K562 (cell line): ENCODE measurements at regions not wholly inside any gene's neighbourhood (a gene's known extent, or its start where the extent isn't known, plus 50 kb on each side); places are given as distances from the start of the nearest gene placed in this dataset.

Experiments
- ATAC-seq: fragments of 200-7000 bp; cut with Tn5 transposase; 3 replicates; pipeline ENCODE4 v1.9.1; 2020; ENCODE audit warnings: moderate library complexity
- BruUV-seq: library from RNA; stranded (reverse); fragments of 400-500 nt; replicated peaks from 2 replicates; lab custom pipeline; 2021; lab: Mats Ljungman, UMichigan
- CTCF ChIA-PET: fragments of 300-600 bp; formaldehyde crosslinking; extraction: SDS; loops from one replicate; lab custom pipeline; 2021; ENCODE audit warnings: low intra/inter-chr PET ratio; lab: Yijun Ruan, JAX
- POLR2A ChIA-PET: fragments of 300-600, 350-650 bp; sonication (Branson Sonifier 250); formaldehyde crosslinking; extraction: SDS; loops from one replicate; lab custom pipeline; 2021; ENCODE audit warnings: antibody characterized with exemption, inconsistent platforms; lab: Yijun Ruan, JAX
- DNase-seq, 4 experiments: peaks; one replicate each; pipeline versions ENCODE4 v3.0.0 to v3.0.0-alpha.2; 2011 to 2018; ENCODE audit warnings: low spot score in 3 of 4, mixed read lengths in 3 of 4; ENCODE audit errors: extremely low read depth in 1 of 4
- FAIRE-seq: peaks from 2 replicates; lab custom pipeline; 2011; peaks lifted over from hg19 to GRCh38; lab: Jason Lieb, UNC
- H2AFZ ChIP-seq: 2 replicates; pipeline ENCODE4 v1.6.0; 2011; ENCODE audit warnings: low read depth, low read length, control low read depth, inconsistent platforms
- H3K27ac ChIP-seq: fragments of 200-600 bp; 3 replicates; pipeline ENCODE4 v1.8.0; 2011; ENCODE audit warnings: low read depth, mild to moderate bottlenecking, control low read depth, inconsistent platforms, low read length, moderate library complexity, mixed read lengths; ENCODE audit errors: extremely low read depth
- H3K27me3 ChIP-seq, 2 experiments: fragments of 300-600 bp in 1 of 2; 2 replicates in 1 of 2; 3 replicates in 1 of 2; pipeline versions ENCODE4 v1.6.0 to v1.8.0; 2011; ENCODE audit warnings: inconsistent platforms in 2 of 2, low read length in 2 of 2, mild to moderate bottlenecking in 1 of 2, mixed read lengths in 1 of 2, moderate library complexity in 1 of 2; ENCODE audit not compliant: control insufficient read depth in 2 of 2, insufficient read depth in 2 of 2
- H3K36me3 ChIP-seq: fragments of 300-600 bp; 3 replicates; pipeline ENCODE4 v1.8.0; 2011; ENCODE audit warnings: mild to moderate bottlenecking, low read length, inconsistent platforms; ENCODE audit not compliant: control insufficient read depth, insufficient read depth
- H3K4me1 ChIP-seq, 2 experiments: fragments of 200-600 bp in 1 of 2; replicated peaks in 1 of 2; 2 replicates in 1 of 2; 3 replicates in 1 of 2; pipeline versions ENCODE4 v1.5.1 to v1.8.0; 2011; ENCODE audit warnings: inconsistent platforms in 2 of 2, low read length in 2 of 2, mild to moderate bottlenecking in 1 of 2, mixed read lengths in 1 of 2, moderate library complexity in 1 of 2; ENCODE audit not compliant: control insufficient read depth in 2 of 2, insufficient read depth in 2 of 2
- H3K4me2 ChIP-seq: 2 replicates; pipeline ENCODE4 v1.6.1; 2011; ENCODE audit warnings: low read length, control low read depth, inconsistent platforms, mixed read lengths; ENCODE audit not compliant: insufficient read depth
- H3K4me3 ChIP-seq: fragments of 200-600 bp; sonication (generic), shearing (Covaris generic); 2 replicates; pipeline ENCODE4 v1.5.1; 2016; ENCODE audit warnings: control low read depth, inconsistent platforms
- H3K79me2 ChIP-seq: fragments of 200-600 bp; 3 replicates; pipeline ENCODE4 v1.8.0; 2011; ENCODE audit warnings: low read length, inconsistent platforms; ENCODE audit not compliant: control insufficient read depth, insufficient read depth
- H3K9ac ChIP-seq, 2 experiments: 2 replicates each; pipeline versions ENCODE4 v1.6.0 to v1.6.1; 2011; ENCODE audit warnings: low read depth in 2 of 2, low read length in 2 of 2, control low read depth in 1 of 2, inconsistent platforms in 1 of 2, mild to moderate bottlenecking in 1 of 2, mixed read lengths in 1 of 2; ENCODE audit not compliant: insufficient read depth in 1 of 2
- H3K9me1 ChIP-seq: one replicate; pipeline ENCODE4 v1.6.0; 2011; ENCODE audit warnings: inconsistent platforms, mild to moderate bottlenecking, low read length, moderate library complexity; ENCODE audit not compliant: control insufficient read depth, insufficient read depth
- H3K9me3 ChIP-seq: replicated peaks from 2 replicates; pipeline ENCODE4 v1.5.1; 2011; ENCODE audit warnings: low read depth, low read length, inconsistent platforms; ENCODE audit not compliant: control insufficient read depth, insufficient read depth
- H4K20me1 ChIP-seq: replicated peaks from 2 replicates; pipeline ENCODE4 v1.6.1; 2011; ENCODE audit warnings: low read length, inconsistent platforms, mixed read lengths; ENCODE audit not compliant: control insufficient read depth, insufficient read depth
- CTCFL ChIP-seq: IDR thresholded peaks from 2 replicates; pipeline ENCODE4 v1.6.1; 2011; ENCODE audit warnings: borderline replicate concordance, low read depth, mild to moderate bottlenecking, moderate library complexity, low read length; ENCODE audit not compliant: insufficient read depth, poor library complexity, severe bottlenecking
- CXXC5 ChIP-seq: fragments of 250-450 bp; sonication (Bioruptor Pico); IDR thresholded peaks from 2 replicates; pipeline ENCODE4 v1.8.0; 2022; ENCODE audit warnings: inconsistent platforms, mild to moderate bottlenecking, moderate library complexity
- PML ChIP-seq: IDR thresholded peaks from 2 replicates; pipeline ENCODE4 v1.6.1; 2012; ENCODE audit warnings: low read length, inconsistent platforms
- SMC3 ChIP-seq: conservative IDR thresholded peaks from 2 replicates; pipeline ENCODE4 v1.6.1; 2011; ENCODE audit warnings: low read depth, low read length, improper control_type of control experiment; ENCODE audit not compliant: insufficient read depth
- in situ Hi-C: fragments of 300-500 bp; cut with MboI; formaldehyde crosslinking; loops from 4 replicates; pipeline ENCODE4 v1.15.0; 2018; ENCODE audit warnings: inconsistent platforms, mixed read lengths
- intact Hi-C: fragments of 100-400 bp; cut with micrococcal nuclease; formaldehyde crosslinking; loops from 2 replicates; pipeline ENCODE4 v1.14.2; 2022
- TF ChIP-seq, protein P1 (sequence below): fragments of 450-650 bp; IDR thresholded peaks from 2 replicates; pipeline ENCODE4 v1.6.1; 2017; ENCODE audit warnings: mild to moderate bottlenecking, moderate library complexity

- intact Hi-C loops = no loop called here
- no peak overlapping the region for H3K9ac ChIP-seq
- no TSS peak for BruUV-seq
- ChIA-PET CTCF (no interaction called here), POLR2A (no interaction called here)
- H3K79me2 ChIP-seq = no peaks in the 10 kb centered on the region
- DNase-seq (no peak), FAIRE-seq (no peak), ATAC-seq (no peak)
- H3K36me3 ChIP-seq = no peaks in the 10 kb centered on the region
- H3K27me3 ChIP-seq = no peaks in the 10 kb centered on the region
- H3K27ac ChIP-seq = no peak overlapping the region
- H3K9me3 ChIP-seq = no peaks in the 10 kb centered on the region
- no peaks in the 10 kb centered on the region for H4K20me1 ChIP-seq
- in situ Hi-C loops = no loop called here
- H3K9me1 ChIP-seq = no peaks in the 10 kb centered on the region
- H3K4me1 ChIP-seq = no peaks in the 10 kb centered on the region
- no peak overlapping the region for H3K4me3 ChIP-seq
- no peak overlapping the region for H3K4me2 ChIP-seq
- no peak overlapping the region for H2AFZ ChIP-seq
- TF ChIP-seq, protein P1, sequence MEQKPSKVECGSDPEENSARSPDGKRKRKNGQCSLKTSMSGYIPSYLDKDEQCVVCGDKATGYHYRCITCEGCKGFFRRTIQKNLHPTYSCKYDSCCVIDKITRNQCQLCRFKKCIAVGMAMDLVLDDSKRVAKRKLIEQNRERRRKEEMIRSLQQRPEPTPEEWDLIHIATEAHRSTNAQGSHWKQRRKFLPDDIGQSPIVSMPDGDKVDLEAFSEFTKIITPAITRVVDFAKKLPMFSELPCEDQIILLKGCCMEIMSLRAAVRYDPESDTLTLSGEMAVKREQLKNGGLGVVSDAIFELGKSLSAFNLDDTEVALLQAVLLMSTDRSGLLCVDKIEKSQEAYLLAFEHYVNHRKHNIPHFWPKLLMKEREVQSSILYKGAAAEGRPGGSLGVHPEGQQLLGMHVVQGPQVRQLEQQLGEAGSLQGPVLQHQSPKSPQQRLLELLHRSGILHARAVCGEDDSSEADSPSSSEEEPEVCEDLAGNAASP = no peak
- TF ChIP-seq CXXC5 (no peak), CTCFL (no peak), PML (no peak), SMC3 (no peak)
- TF ChIP-seq, all 486 proteins: peak for 0
These were observed 235.2 kb upstream of the SOX9 start for GRCh38 chr17:71885662-71886061.
